Thoracic aorta (tissue), 2 donors: ENCODE measurements at regions not wholly inside any gene's neighbourhood (a gene's known extent, or its start where the extent isn't known, plus 50 kb on each side); places are given as distances from the start of the nearest gene placed in this dataset.
A peak's percentile ranks its signal among the peaks of the same experiment; 100 is the strongest.

Experiments
- ATAC-seq: fragments of 150-250 bp; one replicate; pipeline ENCODE4 v1.8.0; 2017; ENCODE audit warnings: low read depth; ENCODE audit not compliant: insufficient number of reproducible peaks, low FRiP score
- DNase-seq: peaks from one replicate; pipeline ENCODE4 v3.0.0-alpha.2; 2020; ENCODE audit warnings: low spot score
- H3K27ac ChIP-seq, 2 donors: fragments of 200-600 bp; sonication (generic); 1 replicate in 1 of 2; 2 replicates in 1 of 2; pipeline ENCODE4 v1.5.1; 2016; ENCODE audit warnings: mild to moderate bottlenecking in 2 of 2, moderate library complexity in 2 of 2
- H3K27me3 ChIP-seq: fragments of 200-600 bp; sonication (generic); replicated peaks from 2 replicates; pipeline ENCODE4 v1.6.0; 2016; ENCODE audit warnings: mild to moderate bottlenecking; ENCODE audit not compliant: insufficient read depth
- H3K36me3 ChIP-seq: fragments of 200-600 bp; sonication (generic); one replicate; pipeline ENCODE4 v1.5.1; 2016
- H3K4me1 ChIP-seq, 2 donors: fragments of 200-600 bp; sonication (generic); 1 replicate in 1 of 2; 2 replicates in 1 of 2; pipeline versions ENCODE4 v1.5.1 to v1.6.0; 2016; ENCODE audit warnings: low read depth in 2 of 2, mild to moderate bottlenecking in 1 of 2; ENCODE audit not compliant: control insufficient read depth in 1 of 2
- H3K4me3 ChIP-seq: fragments of 200-600 bp; sonication (generic); 2 replicates; pipeline ENCODE4 v1.5.1; 2016; ENCODE audit warnings: mild to moderate bottlenecking
- H3K9me3 ChIP-seq: fragments of 200-600 bp; sonication (generic); 2 replicates; pipeline ENCODE4 v1.5.1; 2016
- CTCF ChIP-seq: fragments of 200-600 bp; sonication (generic); IDR thresholded peaks from one replicate; pipeline ENCODE4 v1.5.1; 2019; ENCODE audit warnings: antibody characterized with exemption

DNA sequence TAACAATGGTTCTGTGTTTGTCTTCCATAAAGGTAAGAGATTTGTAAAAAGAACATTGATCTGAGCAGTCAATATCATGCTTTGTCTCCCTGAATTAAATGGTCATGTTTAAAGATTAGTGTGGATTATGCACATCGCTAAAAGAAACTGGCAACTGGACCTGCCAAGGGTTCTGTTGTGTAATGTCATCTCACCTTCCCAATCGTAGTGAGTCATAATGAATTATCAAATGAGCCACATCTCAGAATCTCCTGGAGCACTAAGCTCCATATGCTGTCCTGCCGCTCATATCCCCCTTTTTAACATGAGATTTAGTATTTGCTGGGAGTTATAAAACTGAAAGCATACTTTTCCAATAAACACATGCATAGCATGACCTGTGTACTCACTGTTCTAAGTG is 187.0 kb upstream of the OPRM1 start:
- Histone ChIP-seq H3K4me1 (peaks cover 0 to 8% of the 10 kb centered on the region in 2 donors), H3K4me3 (no peak overlapping the region), H3K27me3 (no peaks in the 10 kb centered on the region), H3K36me3 (no peaks in the 10 kb centered on the region), H3K27ac (no peak overlapping the region), H3K9me3 (no peaks in the 10 kb centered on the region)
- ATAC-seq: no peak
- DNase-seq: no peak
- TF ChIP-seq CTCF: no peak

- ATAC-seq: no peak
These were observed 189.8 kb upstream of the OPRM1 start for GRCh38 chr6:153849072-153849779.

GRCh38 chr6:153843420-153843819 is 195.6 kb upstream of the OPRM1 start:
- H3K36me3 ChIP-seq: no peaks in the 10 kb centered on the region
- DNase-seq: no peak
- ATAC-seq: no peak
- no peaks in the 10 kb centered on the region for H3K27me3 ChIP-seq
- peaks cover 4 to 17% of the 10 kb centered on the region in 2 donors for H3K4me1 ChIP-seq
- H3K27ac ChIP-seq: no peak overlapping the region
- TF ChIP-seq CTCF: no peak
- H3K4me3 ChIP-seq: no peak overlapping the region
- no peaks in the 10 kb centered on the region for H3K9me3 ChIP-seq

More at GRCh38 chr6:153849072-153849779, 189.8 kb upstream of the OPRM1 start:
- Histone ChIP-seq H3K36me3 (no peaks in the 10 kb centered on the region), H3K27me3 (no peaks in the 10 kb centered on the region), H3K4me1 (peaks cover 0 to 8% of the 10 kb centered on the region in 2 donors), H3K4me3 (no peak overlapping the region), H3K9me3 (no peaks in the 10 kb centered on the region), H3K27ac (no peak overlapping the region)
- no peak for TF ChIP-seq CTCF
- no peak for DNase-seq

DNA sequence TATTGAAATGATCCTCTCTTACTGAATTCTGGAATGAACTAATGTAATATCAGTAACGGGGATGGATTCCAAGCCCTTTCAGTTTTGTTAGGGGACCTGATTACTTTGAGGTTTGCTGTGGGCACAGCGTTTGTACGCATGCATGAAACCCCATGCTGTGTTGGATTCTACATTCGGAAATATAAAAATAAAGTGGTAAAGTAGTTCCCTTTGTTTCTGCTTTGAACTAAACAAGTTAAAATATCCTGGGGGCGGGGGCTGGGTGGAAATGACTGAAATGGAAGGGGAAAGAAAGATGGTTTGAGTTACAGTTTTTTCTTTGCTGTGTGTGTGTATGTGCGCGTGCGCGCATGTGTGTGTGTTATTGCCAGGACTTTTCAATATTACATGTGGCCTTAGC is 196.5 kb upstream of the OPRM1 start:
- ATAC-seq (no peak), DNase-seq (no peak)
- Histone ChIP-seq H3K9me3 (no peaks in the 10 kb centered on the region), H3K4me3 (no peak overlapping the region), H3K36me3 (no peaks in the 10 kb centered on the region), H3K4me1 (peaks cover 4 to 17% of the 10 kb centered on the region in 2 donors), H3K27me3 (no peaks in the 10 kb centered on the region), H3K27ac (no peak overlapping the region)
- no peak for TF ChIP-seq CTCF

- H3K9me3 ChIP-seq: no peaks in the 10 kb centered on the region
- no peak overlapping the region for H3K4me3 ChIP-seq
- no peaks in the 10 kb centered on the region for H3K36me3 ChIP-seq
- H3K27me3 ChIP-seq: no peaks in the 10 kb centered on the region
- peaks cover 4 to 17% of the 10 kb centered on the region in 2 donors for H3K4me1 ChIP-seq
- no peak for DNase-seq
- TF ChIP-seq CTCF: no peak
- no peak for ATAC-seq
- peak overlapping the region in 1 of 2 donors; percentile 39 for H3K27ac ChIP-seq
These were observed 198.8 kb upstream of the OPRM1 start for GRCh38 chr6:153840039-153840850.
